CD4-positive, alpha-beta T cell (primary cell): ENCODE measurements at regions not wholly inside any gene's neighbourhood (a gene's known extent, or its start where the extent isn't known, plus 50 kb on each side); places are given as distances from the start of the nearest gene placed in this dataset.

ENCODE experiments used
- ATAC-seq: fragments of 200-7000 bp; cut with Tn5 transposase; one replicate; pipeline ENCODE4 v1.10.0; 2022; ENCODE audit warnings: mild to moderate bottlenecking; ENCODE audit not compliant: poor library complexity
- CTCF ChIA-PET: fragments of 350-600 bp; sonication (Branson Sonifier 250); formaldehyde crosslinking; loops from one replicate; lab custom pipeline; 2021; ENCODE audit warnings: antibody characterized with exemption, inconsistent platforms; lab: Charles Lee
- POLR2A ChIA-PET: fragments of 350-600 bp; sonication (Branson Sonifier 250); formaldehyde crosslinking; loops from one replicate; lab custom pipeline; 2021; ENCODE audit warnings: antibody characterized with exemption, inconsistent platforms; lab: Charles Lee
- DNase-seq, 14 experiments: peaks; one replicate each; pipeline ENCODE4 v3.0.0-alpha.2; 2013 to 2020; ENCODE audit warnings: mixed read lengths in 2 of 14
- H3K27ac ChIP-seq, 2 donors: one replicate each; pipeline versions ENCODE4 v1.5.1 to v1.7.0; 2013; ENCODE audit warnings: low read length in 2 of 2, low read depth in 1 of 2, mild to moderate bottlenecking in 1 of 2
- H3K27me3 ChIP-seq, 2 experiments: 1 replicate in 1 of 2; 2 replicates in 1 of 2; pipeline versions ENCODE4 v1.6.1 to v1.7.0; 2013; ENCODE audit warnings: low read length in 2 of 2, control low read depth in 1 of 2, mild to moderate bottlenecking in 1 of 2, moderate library complexity in 1 of 2; ENCODE audit not compliant: insufficient read depth in 2 of 2, control insufficient read depth in 1 of 2
- H3K36me3 ChIP-seq: one replicate; pipeline ENCODE4 v1.6.1; 2013; ENCODE audit warnings: low read length, control low read depth; ENCODE audit not compliant: insufficient read depth
- H3K4me1 ChIP-seq: one replicate; pipeline ENCODE4 v1.6.1; 2013; ENCODE audit warnings: low read length, control low read depth; ENCODE audit not compliant: insufficient read depth
- H3K4me3 ChIP-seq: one replicate; pipeline ENCODE4 v1.5.1; 2013; ENCODE audit warnings: mild to moderate bottlenecking, low read length, moderate library complexity
- H3K9me3 ChIP-seq, 2 experiments: 1 replicate in 1 of 2; 2 replicates in 1 of 2; pipeline versions ENCODE4 v1.6.1 to v1.7.0; 2013; ENCODE audit warnings: low read length in 2 of 2, mild to moderate bottlenecking in 2 of 2, control low read depth in 1 of 2, moderate library complexity in 1 of 2; ENCODE audit not compliant: control insufficient read depth in 1 of 2, insufficient read depth in 1 of 2
- H3K27ac Mint-ChIP-seq: one replicate; pipeline ENCODE4 v1.8.0; 2020; ENCODE audit warnings: mixed read lengths
- H3K27me3 Mint-ChIP-seq: one replicate; pipeline ENCODE4 v1.8.0; 2021; ENCODE audit warnings: mixed read lengths
- H3K36me3 Mint-ChIP-seq: one replicate; pipeline ENCODE4 v1.8.0; 2021; ENCODE audit warnings: low read depth, mixed read lengths
- H3K4me1 Mint-ChIP-seq: one replicate; pipeline ENCODE4 v1.8.0; 2021; ENCODE audit warnings: low read depth, mixed read lengths
- H3K4me3 Mint-ChIP-seq: one replicate; pipeline ENCODE4 v1.8.0; 2020; ENCODE audit warnings: mild to moderate bottlenecking, mixed read lengths
- H3K9me3 Mint-ChIP-seq: one replicate; pipeline ENCODE4 v1.8.0; 2020; ENCODE audit warnings: mixed read lengths
- CTCF ChIP-seq: fragments of 200-600 bp; IDR thresholded peaks from one replicate; pipeline ENCODE4 v1.8.0; 2022; ENCODE audit warnings: antibody characterized with exemption, mild to moderate bottlenecking
- intact Hi-C, 2 experiments: fragments of 100-400 bp; cut with DNase I in 1 of 2; cut with micrococcal nuclease in 1 of 2; formaldehyde crosslinking; loops; one replicate each; pipeline versions ENCODE4 v1.15.1 to v1.9.0; 2023 to 2025; cut with DNase I, micrococcal nuclease

GRCh38 chr4:85125688-85126087, 159.2 kb upstream of the WDFY3 start:
- H3K36me3 Mint-ChIP-seq, result no peaks in the 10 kb centered on the region
- no peaks in the 10 kb centered on the region for H3K27me3 Mint-ChIP-seq
- Histone ChIP-seq H3K27ac (no peak overlapping the region), H3K27me3 (no peaks in the 10 kb centered on the region), H3K36me3 (no peaks in the 10 kb centered on the region), H3K4me3 (no peak overlapping the region), H3K9me3 (peaks cover 0 to 12% of the 10 kb centered on the region in 2 experiments), H3K4me1 (no peaks in the 10 kb centered on the region)
- no peak overlapping the region for H3K27ac Mint-ChIP-seq
- no peak overlapping the region for H3K4me3 Mint-ChIP-seq
- DNase-seq (no peak), ATAC-seq (no peak)
- CTCF ChIA-PET, result no interaction called here
- POLR2A ChIA-PET, result no interaction called here
- intact Hi-C loops, result no loop called here
- H3K4me1 Mint-ChIP-seq, result no peaks in the 10 kb centered on the region
- no peak for TF ChIP-seq CTCF
- no peaks in the 10 kb centered on the region for H3K9me3 Mint-ChIP-seq

GRCh38 chr4:85126991-85127591, 160.6 kb upstream of the WDFY3 start:
- Histone ChIP-seq H3K27me3 (no peaks in the 10 kb centered on the region), H3K9me3 (peaks cover 0 to 12% of the 10 kb centered on the region in 2 experiments), H3K27ac (no peak overlapping the region), H3K36me3 (no peaks in the 10 kb centered on the region), H3K4me1 (no peaks in the 10 kb centered on the region), H3K4me3 (no peak overlapping the region)
- no peak for DNase-seq
- ChIA-PET POLR2A (no interaction called here), CTCF (interaction anchor here (0.6 kb wide), 1 partner anchor 9 kb away, joined by 3 read pairs; no protein-coding TSS in a partner anchor)
- Mint-ChIP-seq H3K27me3 (no peaks in the 10 kb centered on the region), H3K9me3 (no peaks in the 10 kb centered on the region), H3K27ac (no peak overlapping the region), H3K36me3 (no peaks in the 10 kb centered on the region), H3K4me3 (no peak overlapping the region), H3K4me1 (no peaks in the 10 kb centered on the region)
- no peak for TF ChIP-seq CTCF
- intact Hi-C loops, result no loop called here
- no peak for ATAC-seq

DNA sequence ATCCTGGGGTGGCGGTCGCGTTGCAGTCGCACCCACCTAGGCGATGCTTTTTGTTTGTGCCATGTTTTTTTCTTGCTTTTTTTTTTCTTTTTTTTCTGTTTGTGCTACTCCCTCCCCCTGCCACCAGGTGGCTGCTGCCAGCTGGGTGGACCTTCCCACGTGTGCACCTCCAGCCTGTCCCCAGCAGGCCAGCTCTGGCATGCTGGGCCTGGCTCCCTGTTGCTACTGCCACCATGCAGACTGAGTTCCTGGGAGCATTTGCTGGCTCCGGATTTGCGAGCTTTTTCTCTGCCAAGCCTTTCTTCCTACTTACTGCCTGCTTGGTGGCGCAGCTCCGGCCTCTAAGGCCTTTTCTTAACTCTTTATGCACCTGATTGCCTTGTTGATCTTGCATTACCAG, 161.2 kb upstream of the WDFY3 start:
- peaks cover 0 to 12% of the 10 kb centered on the region in 2 experiments for H3K9me3 ChIP-seq

More for the DNA sequence above, 161.2 kb upstream of the WDFY3 start:
- Mint-ChIP-seq H3K27me3 (no peaks in the 10 kb centered on the region), H3K27ac (no peak overlapping the region), H3K9me3 (peaks cover 4% of the 10 kb centered on the region), H3K36me3 (no peaks in the 10 kb centered on the region), H3K4me3 (no peak overlapping the region), H3K4me1 (no peaks in the 10 kb centered on the region)
- Histone ChIP-seq H3K27me3 (no peaks in the 10 kb centered on the region), H3K4me3 (no peak overlapping the region), H3K4me1 (no peaks in the 10 kb centered on the region), H3K27ac (no peak overlapping the region), H3K36me3 (no peaks in the 10 kb centered on the region)
- intact Hi-C loops, result no loop called here
- CTCF ChIA-PET, result no interaction called here
- DNase-seq, result peak in 1 of 14 experiments; percentile 7
- no peak for ATAC-seq
- POLR2A ChIA-PET, result no interaction called here
- TF ChIP-seq CTCF, result peak; percentile 10
